Hepatic stellate cell (primary cell): ENCODE measurements at regions not wholly inside any gene's neighbourhood (a gene's known extent, or its start where the extent isn't known, plus 50 kb on each side); places are given as distances from the start of the nearest gene placed in this dataset.
"Not testable (repeated sequence)": the region's sequence is repeated elsewhere in the genome, so short reads cannot be mapped to it uniquely, and the experiment has no call there.

Source experiments
- DNase-seq: peaks from one replicate; pipeline ENCODE4 v3.0.0; 2011; ENCODE audit warnings: low spot score

DNA sequence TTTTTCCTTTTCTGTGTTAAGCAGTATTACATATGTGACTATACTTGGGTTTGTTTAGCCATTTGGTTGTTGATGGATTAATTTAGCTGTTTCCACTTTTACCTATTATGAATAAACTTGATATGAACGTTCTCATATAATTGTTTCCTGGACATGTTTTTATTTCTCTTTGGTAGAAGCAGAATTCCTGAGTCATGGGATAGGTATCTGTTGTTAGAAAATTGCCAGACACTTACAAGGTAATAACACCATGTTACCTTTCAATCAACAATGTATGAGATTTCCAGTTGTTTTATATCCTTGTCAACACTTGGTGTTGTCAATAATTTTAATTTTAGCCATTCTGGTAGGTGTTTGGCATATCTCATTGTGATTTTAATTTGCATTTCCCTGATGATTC is 475.4 kb downstream of the IGSF11 start:
- no peak for DNase-seq

- DNase-seq: no peak
Measured at GRCh38 chr3:118564800-118565199, 469.8 kb downstream of the IGSF11 start.

- no peak for DNase-seq
Measured at GRCh38 chr3:118573912-118574311, 460.7 kb downstream of the IGSF11 start.

DNA sequence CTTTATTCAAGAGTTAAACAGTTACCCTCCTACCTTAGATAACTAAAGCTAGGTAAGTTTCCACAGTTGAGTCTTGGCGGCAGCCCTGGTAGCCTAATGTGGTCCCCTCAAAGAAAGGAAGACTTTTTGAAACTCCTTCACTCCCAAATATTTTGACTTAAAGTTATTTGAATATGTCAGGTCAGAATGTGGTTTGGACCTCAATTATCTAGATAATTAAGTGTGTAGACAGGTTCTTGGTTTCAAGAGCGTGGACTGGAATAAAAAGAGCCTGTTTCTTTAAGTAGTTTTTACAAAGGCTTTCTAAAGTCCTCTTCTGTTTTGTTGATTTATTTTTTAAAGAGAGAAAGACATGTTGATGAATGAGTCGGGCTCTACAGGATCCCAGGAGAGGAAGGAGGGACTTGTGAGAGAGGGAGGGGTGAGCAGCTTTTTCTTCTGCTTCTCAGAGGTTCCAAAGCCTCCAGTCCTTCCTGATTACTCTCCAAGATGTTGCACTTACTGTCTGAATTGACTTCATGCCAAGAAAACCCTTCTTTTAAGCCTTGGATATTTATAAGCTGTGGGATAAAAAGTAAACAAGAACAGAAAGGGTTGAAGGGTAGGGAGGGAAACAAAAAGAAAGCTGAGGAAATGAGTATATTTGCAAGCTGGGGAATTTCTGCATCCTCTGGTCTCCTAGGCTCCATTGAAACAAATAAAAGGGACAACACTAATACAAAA is 457.4 kb downstream of the IGSF11 start:
- no peak for DNase-seq

- DNase-seq: no peak
Measured at GRCh38 chr3:118578559-118578958, 456.1 kb downstream of the IGSF11 start.

GRCh38 chr3:118587037-118587741 is 447.5 kb downstream of the IGSF11 start:
- DNase-seq: no peak

DNA sequence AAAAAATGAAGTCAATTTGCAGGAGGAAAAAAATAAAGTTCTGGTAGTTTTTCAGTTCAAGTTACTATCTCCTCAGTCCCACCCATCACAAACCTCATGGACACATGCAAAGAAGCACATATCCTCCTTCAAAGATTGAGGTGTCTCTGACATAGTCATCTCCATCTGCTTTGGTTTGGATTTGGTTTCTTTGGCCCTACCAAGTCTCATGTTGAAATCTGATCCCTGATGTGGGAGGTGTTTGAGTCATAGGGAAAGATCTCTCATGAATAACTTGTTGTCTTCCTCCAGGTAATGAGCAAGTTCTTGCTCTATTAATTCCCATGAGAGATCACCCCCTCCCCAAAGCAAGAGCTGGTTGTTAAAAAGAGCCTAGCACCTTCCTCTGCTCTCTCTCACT is 446.8 kb downstream of the IGSF11 start:
- DNase-seq: no peak

DNA sequence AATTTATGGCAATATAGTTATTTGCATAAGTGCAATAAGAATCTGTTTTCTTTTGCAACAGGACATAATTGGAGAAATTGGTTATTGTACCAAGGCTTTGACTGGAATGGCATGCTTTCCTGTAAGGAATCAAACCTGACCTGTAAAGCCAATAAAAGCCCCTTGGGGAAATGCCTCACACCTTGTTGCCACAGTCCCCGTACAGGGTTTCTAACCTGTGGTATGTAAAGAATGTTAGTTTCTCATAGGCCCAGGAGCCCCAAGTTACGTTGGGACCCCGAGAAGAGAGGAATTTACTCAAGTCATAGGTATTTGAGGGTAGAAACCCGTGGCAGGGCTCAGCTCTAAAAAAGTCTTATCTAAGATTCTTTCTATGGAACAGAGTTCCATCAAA is 441.4 kb downstream of the IGSF11 start:
- DNase-seq: no peak

DNA sequence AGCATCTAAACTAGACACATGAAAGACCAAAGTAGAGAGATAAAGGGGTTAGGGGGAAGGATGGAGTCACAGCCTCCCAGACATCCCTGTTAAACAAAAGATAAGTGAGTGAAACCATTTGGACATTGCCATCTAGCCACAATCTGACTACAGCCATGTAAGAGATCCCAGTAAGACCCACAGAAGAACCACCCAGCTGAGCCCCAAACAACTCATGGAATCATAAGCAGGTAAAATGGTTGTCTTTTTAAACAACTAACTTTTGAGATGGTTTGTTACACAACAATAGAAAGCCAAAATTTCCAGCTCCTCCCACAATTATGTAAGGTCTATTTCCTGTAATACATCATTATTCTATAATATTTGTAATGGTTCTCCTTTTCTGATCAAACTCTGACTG is 437.5 kb downstream of the IGSF11 start:
- no peak for DNase-seq

DNA sequence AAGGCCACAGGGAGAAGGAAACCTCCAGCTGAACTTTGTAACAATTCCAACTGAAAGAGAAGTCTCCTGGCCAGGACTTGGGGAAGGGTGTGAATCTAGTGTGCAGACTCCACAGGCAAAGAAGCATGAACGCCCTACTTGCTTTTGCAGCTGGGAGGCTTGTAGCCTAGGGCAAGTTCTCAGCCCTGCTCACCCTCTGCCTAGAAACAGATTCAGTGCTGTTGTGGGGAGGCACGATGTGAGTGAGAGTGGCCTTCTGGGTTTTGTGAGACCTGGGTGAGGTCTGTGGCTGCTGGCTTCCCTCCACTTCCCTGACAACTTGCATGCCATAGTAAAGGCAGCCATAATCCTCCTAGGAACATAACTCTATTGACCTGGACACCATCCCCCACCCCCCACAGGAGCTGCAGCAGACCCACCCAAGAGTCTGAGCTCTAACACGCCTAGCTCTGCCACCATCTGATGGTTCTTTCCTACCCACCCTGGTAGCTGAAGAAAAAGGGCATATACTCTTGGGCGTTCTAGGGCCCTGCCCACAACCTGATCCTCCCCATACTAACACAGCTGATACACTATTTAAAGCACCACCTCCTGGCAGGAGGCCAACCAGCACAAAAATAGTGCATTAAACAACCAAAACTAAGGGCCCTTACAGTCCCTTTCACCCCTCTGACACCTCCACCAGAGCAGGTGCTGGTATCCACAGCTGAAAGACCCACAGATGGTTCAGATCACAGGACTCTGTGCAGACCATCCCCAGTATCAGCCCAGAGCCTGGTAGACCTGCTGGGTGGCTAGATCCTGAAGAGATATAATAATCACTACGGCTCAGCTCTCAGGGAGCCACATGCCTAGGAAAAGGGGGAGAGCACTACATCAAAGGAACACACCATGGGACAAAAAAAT is 426.5 kb downstream of the IGSF11 start:
- DNase-seq: no peak

GRCh38 chr3:118618247-118619040 is 416.2 kb downstream of the IGSF11 start:
- no peak for DNase-seq

GRCh38 chr3:118626453-118626852 is 408.2 kb downstream of the IGSF11 start:
- no peak for DNase-seq

GRCh38 chr3:118628704-118629341 is 405.8 kb downstream of the IGSF11 start:
- peak; percentile 34 for DNase-seq

GRCh38 chr3:118629821-118630220 is 404.8 kb downstream of the IGSF11 start:
- DNase-seq: no peak

DNA sequence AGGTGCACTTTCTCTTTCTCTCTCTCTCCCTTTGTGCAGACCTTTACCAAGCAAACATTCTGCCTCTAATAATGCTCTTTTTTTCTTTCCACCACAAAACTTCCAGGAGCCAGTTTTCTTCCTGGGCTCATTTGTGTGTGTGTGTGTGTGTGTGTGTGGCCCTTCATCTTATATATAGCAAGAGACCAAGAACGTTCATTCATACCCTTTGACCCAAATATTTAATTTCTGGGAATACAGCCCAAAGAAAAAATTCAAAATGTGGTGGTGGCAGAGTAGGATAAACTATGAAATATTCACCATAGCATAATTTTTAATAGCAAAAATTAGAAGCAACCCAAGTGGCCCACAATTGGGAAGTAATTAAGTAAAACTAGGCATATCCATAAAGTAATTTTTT is 398.9 kb downstream of the IGSF11 start:
- DNase-seq: no peak

GRCh38 chr3:118636841-118637240 is 397.8 kb downstream of the IGSF11 start:
- no peak for DNase-seq

DNA sequence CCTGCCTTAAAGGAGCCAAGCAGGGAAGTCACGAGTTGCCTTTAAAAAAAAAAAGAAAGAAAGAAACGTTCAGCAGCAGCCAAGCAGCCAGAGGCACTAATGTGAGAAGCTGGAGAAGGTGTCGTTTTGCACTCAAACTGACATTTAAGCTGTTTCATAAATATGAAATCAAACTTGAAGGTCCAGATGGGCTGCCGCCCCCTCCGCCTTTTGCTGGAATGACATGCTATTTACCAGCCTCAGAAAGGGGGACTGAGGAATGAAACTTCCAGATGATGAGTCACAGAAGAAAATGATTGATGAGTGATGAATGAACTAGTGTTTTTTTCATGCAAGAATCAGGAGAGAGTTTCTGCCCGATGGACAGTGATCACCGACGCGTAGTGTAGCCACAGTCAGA is 396.8 kb downstream of the IGSF11 start:
- no peak for DNase-seq

GRCh38 chr3:118641608-118642007 is 393.0 kb downstream of the IGSF11 start:
- no peak for DNase-seq

DNA sequence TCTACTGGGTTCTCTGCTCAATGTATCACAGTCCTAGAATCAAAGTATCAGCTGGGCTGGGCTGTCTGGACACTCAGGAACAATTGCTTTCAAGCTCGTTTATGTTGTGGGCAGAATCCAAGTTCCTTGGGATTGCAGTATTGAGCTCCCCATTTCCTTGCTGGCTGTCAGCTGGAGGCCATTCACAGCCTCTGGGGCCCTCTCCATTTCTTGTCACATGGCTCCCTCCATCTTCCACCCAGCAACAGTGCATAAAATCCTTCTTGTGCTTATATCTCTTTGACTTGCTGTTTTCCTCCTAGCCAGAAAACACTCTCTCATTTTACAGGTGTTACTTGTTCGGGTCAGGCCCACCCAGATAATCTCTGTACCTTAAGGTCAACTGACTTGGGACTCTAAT is 363.5 kb downstream of the IGSF11 start:
- no peak for DNase-seq

DNA sequence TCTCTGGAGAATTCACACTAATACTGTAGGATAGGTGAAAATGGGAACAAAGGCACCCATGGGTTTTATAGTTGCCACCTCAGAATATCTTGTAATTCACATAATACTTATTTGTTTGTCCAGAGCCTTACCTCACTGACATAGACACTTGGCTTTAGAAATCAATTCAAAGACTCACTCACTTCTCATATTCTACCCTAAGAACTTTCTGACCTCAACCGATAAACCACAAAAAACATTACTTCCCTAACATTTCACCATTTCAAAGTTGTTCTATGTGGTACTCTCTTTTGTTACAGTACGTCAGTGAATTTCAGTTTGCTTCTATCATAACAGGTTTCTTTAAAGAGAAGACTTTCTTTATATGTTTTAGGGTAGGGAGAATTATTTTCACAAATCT is 359.3 kb downstream of the IGSF11 start:
- no peak for DNase-seq

GRCh38 chr3:118678663-118679062 is 356.0 kb downstream of the IGSF11 start:
- not testable (repeated sequence) for DNase-seq
